Activated B cell treated with CpG ODN at 0.5 μM for 24 hours (primary cell): ENCODE measurements at regions not wholly inside any gene's neighbourhood (a gene's known extent, or its start where the extent isn't known, plus 50 kb on each side); places are given as distances from the start of the nearest gene placed in this dataset.

Experiments
- ATAC-seq: fragments of 200-7000 bp; cut with Tn5 transposase; one replicate; pipeline ENCODE4 v1.10.0; 2021; ENCODE audit warnings: low read depth, mild to moderate bottlenecking, moderate library complexity
- CTCF ChIA-PET: fragments of 350-600 bp; sonication (Branson Sonifier 250); formaldehyde crosslinking; loops from one replicate; lab custom pipeline; 2021; ENCODE audit warnings: antibody characterized with exemption; lab: Charles Lee
- POLR2A ChIA-PET: fragments of 350-600 bp; sonication (Branson Sonifier 250); formaldehyde crosslinking; loops from one replicate; lab custom pipeline; 2021; ENCODE audit warnings: antibody characterized with exemption; lab: Charles Lee
- DNase-seq: peaks from one replicate; pipeline ENCODE4 v3.0.0; 2022
- H3K27ac Mint-ChIP-seq: one replicate; pipeline ENCODE4 v1.8.0; 2020; ENCODE audit warnings: mixed read lengths
- H3K27me3 Mint-ChIP-seq: one replicate; pipeline ENCODE4 v1.8.0; 2021; ENCODE audit warnings: mixed read lengths
- H3K36me3 Mint-ChIP-seq: one replicate; pipeline ENCODE4 v1.8.0; 2021; ENCODE audit warnings: low read depth, mixed read lengths
- H3K4me1 Mint-ChIP-seq: one replicate; pipeline ENCODE4 v1.8.0; 2021; ENCODE audit warnings: mixed read lengths
- H3K4me3 Mint-ChIP-seq: one replicate; pipeline ENCODE4 v1.8.0; 2020; ENCODE audit warnings: mild to moderate bottlenecking, mixed read lengths
- H3K9me3 Mint-ChIP-seq: one replicate; pipeline ENCODE4 v1.8.0; 2020; ENCODE audit warnings: mixed read lengths
- CTCF ChIP-seq: fragments of 200-600 bp; IDR thresholded peaks from one replicate; pipeline ENCODE4 v1.8.0; 2022; ENCODE audit warnings: antibody characterized with exemption, mild to moderate bottlenecking
- intact Hi-C: fragments of 100-400 bp; cut with micrococcal nuclease; formaldehyde crosslinking; loops from one replicate; pipeline ENCODE4 v1.15.1; 2024

DNA sequence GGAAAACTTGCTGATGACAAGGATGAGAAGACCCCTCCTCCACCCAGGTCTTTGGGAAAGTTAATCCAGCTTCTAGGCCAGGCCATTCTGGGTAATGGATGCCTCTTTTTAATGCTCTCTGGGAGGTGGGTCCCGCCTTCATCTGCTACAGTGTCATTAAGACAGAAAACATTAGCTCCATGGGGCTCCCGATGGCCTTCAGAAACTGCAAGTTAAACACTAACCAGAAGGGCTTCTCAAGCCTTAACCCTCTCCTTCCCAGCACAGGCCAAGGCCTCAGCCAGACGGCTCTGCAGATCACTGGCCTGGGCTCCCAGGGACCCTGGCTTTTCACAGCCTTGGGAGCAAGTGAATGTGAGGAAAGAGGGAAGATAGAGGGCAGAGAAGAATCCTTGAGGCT lies 364.9 kb downstream of the MATN1 start:
- ChIA-PET CTCF (no interaction called here), POLR2A (no interaction called here)
- no peak overlapping the region for H3K27ac Mint-ChIP-seq
- intact Hi-C loops, result no loop called here
- TF ChIP-seq CTCF, result no peak
- no peaks in the 10 kb centered on the region for H3K9me3 Mint-ChIP-seq
- H3K27me3 Mint-ChIP-seq, result peaks cover 27% of the 10 kb centered on the region
- H3K4me3 Mint-ChIP-seq, result no peak overlapping the region
- ATAC-seq (no peak), DNase-seq (no peak)
- H3K36me3 Mint-ChIP-seq, result no peaks in the 10 kb centered on the region
- no peaks in the 10 kb centered on the region for H3K4me1 Mint-ChIP-seq

- H3K9me3 Mint-ChIP-seq, result no peaks in the 10 kb centered on the region
- no peaks in the 10 kb centered on the region for H3K4me1 Mint-ChIP-seq
- CTCF ChIA-PET, result no interaction called here
- ATAC-seq, result no peak
- POLR2A ChIA-PET, result no interaction called here
- no peak overlapping the region for H3K27ac Mint-ChIP-seq
- intact Hi-C loops, result no loop called here
- H3K4me3 Mint-ChIP-seq, result no peak overlapping the region
- H3K27me3 Mint-ChIP-seq, result peaks cover 26% of the 10 kb centered on the region
- no peak for TF ChIP-seq CTCF
- DNase-seq, result no peak
- H3K36me3 Mint-ChIP-seq, result no peaks in the 10 kb centered on the region
These were observed 366.5 kb downstream of the MATN1 start for GRCh38 chr1:30356839-30357238.

DNA sequence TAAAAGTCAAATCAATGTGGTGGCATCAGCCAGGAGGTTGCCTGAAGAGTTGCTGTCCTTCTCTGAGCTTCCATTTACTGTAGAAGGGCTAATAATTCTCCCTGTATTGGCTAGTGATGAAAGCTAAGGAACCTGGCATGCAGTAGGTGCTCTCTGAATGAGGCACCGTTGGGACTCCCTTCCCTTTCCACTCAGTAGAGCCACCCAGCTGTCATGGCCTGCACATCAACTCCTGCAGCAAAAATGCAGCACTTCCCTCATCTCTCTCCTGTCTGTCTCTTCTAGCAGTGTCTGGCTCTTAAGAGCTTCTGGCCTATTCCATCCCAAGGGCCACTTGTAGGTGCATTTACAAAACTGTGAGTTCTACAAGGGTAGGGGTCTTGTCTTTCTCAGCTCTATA lies 369.0 kb downstream of the MATN1 start:
- H3K27ac Mint-ChIP-seq, result no peak overlapping the region
- H3K27me3 Mint-ChIP-seq, result peaks cover 19% of the 10 kb centered on the region
- no peaks in the 10 kb centered on the region for H3K4me1 Mint-ChIP-seq
- H3K36me3 Mint-ChIP-seq, result no peaks in the 10 kb centered on the region
- ChIA-PET POLR2A (no interaction called here), CTCF (no interaction called here)
- H3K9me3 Mint-ChIP-seq, result peaks cover under 1% of the 10 kb centered on the region
- TF ChIP-seq CTCF, result no peak
- ATAC-seq (no peak), DNase-seq (no peak)
- intact Hi-C loops, result no loop called here
- no peak overlapping the region for H3K4me3 Mint-ChIP-seq

DNA sequence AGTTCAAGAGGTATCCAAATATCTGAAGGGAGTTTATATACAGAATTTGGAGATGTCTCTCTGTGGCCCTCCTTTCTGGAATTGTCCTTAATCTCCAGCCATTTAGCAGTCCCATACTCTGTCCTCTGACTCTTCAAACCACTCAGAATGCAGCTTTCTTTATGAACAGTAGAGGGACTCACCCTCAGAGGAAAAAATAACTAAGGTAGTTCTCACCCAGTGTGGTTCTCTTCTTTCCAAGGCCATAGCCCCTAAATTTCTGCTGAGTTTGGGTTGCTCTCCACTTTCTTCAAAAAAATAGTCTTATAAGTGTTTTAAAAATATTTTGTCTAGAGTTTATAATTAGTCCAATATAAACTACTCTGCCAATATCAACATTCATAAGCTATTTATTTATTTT lies 369.7 kb downstream of the MATN1 start:
- no peak overlapping the region for H3K27ac Mint-ChIP-seq
- H3K27me3 Mint-ChIP-seq, result peaks cover 17% of the 10 kb centered on the region
- ATAC-seq (no peak), DNase-seq (no peak)
- no peak overlapping the region for H3K4me3 Mint-ChIP-seq
- no peaks in the 10 kb centered on the region for H3K36me3 Mint-ChIP-seq
- intact Hi-C loops, result no loop called here
- CTCF ChIA-PET, result no interaction called here
- POLR2A ChIA-PET, result no interaction called here
- no peaks in the 10 kb centered on the region for H3K4me1 Mint-ChIP-seq
- TF ChIP-seq CTCF, result no peak
- peaks cover 7% of the 10 kb centered on the region for H3K9me3 Mint-ChIP-seq

DNA sequence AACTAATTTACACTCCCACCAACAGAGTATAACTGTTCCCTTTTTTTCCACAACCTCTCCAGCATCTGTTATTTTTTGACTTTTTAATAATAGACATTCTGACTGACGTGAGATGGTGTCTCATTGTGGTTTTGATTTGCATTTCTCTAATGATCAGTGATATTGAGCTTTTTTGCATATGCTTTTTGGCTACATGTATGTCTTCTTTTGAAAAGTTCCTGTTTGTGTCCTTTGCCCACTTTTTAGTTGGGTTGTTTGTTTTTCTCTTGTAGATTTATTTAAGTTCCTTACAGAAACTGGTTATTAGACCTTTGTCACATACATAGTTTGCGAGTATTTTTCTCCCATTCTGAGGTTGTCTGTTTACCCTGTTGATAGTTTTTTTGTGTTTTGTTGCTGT lies 375.2 kb downstream of the MATN1 start:
- TF ChIP-seq CTCF, result no peak
- no peak overlapping the region for H3K4me3 Mint-ChIP-seq
- peaks cover 22% of the 10 kb centered on the region for H3K9me3 Mint-ChIP-seq
- no peak overlapping the region for H3K27ac Mint-ChIP-seq
- no peaks in the 10 kb centered on the region for H3K36me3 Mint-ChIP-seq
- no peaks in the 10 kb centered on the region for H3K4me1 Mint-ChIP-seq
- DNase-seq (no peak), ATAC-seq (no peak)
- ChIA-PET POLR2A (no interaction called here), CTCF (interaction anchor here (0.9 kb wide), 1 partner anchor 11 kb away, joined by 3 read pairs; no protein-coding TSS in a partner anchor)
- intact Hi-C loops, result no loop called here
- peaks cover 3% of the 10 kb centered on the region for H3K27me3 Mint-ChIP-seq
